HG03045 (cell line): ENCODE measurements at regions not wholly inside any gene's neighbourhood (a gene's known extent, or its start where the extent isn't known, plus 50 kb on each side); places are given as distances from the start of the nearest gene placed in this dataset.

ENCODE experiments used
- ATAC-seq: cut with Tn5 transposase; IDR thresholded peaks from one replicate; pipeline ENCODE4 v1.9.1; 2021; ENCODE audit warnings: mild to moderate bottlenecking, moderate library complexity; ENCODE audit not compliant: unreplicated experiment

DNA sequence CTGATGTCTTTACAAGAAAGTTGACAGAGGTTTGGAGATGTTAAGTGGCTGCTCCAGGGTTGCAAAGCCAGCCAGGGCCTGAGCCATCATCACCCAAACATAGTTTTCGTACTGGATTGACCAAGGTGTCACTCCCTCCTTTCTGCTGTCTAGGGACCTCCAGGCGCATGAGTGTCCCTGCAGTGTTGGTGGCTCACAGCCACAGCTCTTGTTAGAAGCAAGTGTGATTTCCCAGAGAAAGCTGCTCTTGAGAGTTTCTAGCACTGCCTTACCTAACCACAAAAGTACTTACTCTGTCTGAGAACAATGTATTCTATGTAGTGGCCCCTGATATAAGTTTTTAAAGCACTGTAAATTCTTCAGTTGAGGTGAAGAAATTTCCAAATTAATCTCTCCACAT lies 144.1 kb downstream of the SOX2 start:
- ATAC-seq = no peak

DNA sequence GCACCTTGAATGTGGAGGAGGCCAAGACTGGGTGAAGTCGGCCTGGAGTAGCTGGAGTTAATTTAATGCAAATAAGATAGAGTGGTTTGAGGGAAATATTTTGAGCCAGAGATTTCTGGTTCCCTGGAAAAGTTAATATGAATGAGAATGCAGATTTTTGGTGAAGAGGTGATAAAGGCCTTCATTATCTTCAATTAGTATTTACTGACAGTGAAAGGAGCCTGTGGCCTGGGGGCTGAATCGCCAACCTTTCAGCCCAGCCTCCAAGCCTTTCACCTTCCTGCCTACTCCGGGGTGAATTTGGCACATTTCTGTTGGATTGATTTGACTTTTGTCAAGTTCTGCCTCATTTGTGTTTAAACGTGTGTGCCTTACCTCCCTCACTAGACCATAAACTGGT lies 147.8 kb downstream of the SOX2 start:
- no peak for ATAC-seq

DNA sequence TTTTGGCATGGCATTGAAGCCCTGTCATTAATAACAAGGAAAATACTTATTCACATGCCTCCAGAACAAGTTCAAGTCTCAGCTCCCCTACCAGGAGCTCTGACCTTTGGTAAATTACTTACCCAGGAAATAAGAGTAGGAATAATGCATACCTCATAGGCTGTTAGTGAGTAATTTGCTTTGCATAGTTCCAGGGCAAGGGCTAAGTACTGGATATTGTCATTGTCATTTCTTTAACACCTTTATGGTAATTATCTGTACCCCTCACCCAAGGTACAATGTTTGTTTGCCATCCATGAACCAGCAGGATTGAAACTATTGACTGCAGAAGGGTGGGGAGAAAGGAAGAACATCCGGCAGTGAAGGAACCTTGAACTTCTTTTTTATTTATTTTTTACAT lies 148.5 kb downstream of the SOX2 start:
- ATAC-seq = no peak

DNA sequence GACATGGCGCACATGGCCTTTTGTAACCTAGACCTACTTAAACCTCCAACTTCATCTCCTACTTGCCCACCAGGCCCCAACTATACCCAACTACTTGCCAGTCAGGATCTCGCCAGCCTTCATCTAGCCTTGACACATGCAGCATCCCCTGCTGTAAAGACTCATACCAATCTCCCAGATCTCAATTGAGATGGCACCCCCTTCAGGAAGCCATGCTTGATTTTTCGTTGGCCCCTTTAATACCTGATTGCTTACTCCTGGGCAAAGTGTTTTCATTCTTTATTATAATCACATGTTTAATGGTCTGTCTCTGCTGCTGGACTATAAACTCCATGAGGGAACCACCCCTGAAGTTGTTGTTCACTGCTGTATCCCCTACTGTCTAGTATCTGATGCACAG lies 150.8 kb downstream of the SOX2 start:
- no peak for ATAC-seq

- ATAC-seq = no peak
Measured at GRCh38 chr3:181868576-181869082, 156.9 kb downstream of the SOX2 start.

- no peak for ATAC-seq
Measured at GRCh38 chr3:181872887-181873286, 161.2 kb downstream of the SOX2 start.

GRCh38 chr3:181879926-181880325 lies 168.2 kb downstream of the SOX2 start:
- ATAC-seq = no peak

GRCh38 chr3:181880331-181880730 lies 168.6 kb downstream of the SOX2 start:
- ATAC-seq = no peak

DNA sequence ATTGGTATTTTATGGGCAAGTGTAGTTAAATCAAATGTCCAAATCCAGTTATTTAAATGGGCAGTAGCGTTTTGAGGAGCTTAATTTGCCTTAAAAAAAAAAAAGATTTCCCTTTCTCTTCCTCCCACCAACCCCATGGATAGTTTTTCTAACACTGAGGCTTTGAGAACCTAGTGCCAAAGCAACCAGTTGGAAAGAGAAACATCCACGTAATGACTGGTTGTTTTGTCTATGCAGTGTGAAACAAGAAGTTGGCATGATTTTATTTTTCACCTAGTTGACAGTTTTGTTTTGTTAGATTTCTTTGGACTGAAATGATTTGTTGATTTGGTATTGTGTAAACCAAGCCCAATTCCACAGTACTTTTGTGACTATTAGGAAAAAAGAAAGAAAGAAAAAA lies 170.0 kb downstream of the SOX2 start:
- ATAC-seq = no peak

DNA sequence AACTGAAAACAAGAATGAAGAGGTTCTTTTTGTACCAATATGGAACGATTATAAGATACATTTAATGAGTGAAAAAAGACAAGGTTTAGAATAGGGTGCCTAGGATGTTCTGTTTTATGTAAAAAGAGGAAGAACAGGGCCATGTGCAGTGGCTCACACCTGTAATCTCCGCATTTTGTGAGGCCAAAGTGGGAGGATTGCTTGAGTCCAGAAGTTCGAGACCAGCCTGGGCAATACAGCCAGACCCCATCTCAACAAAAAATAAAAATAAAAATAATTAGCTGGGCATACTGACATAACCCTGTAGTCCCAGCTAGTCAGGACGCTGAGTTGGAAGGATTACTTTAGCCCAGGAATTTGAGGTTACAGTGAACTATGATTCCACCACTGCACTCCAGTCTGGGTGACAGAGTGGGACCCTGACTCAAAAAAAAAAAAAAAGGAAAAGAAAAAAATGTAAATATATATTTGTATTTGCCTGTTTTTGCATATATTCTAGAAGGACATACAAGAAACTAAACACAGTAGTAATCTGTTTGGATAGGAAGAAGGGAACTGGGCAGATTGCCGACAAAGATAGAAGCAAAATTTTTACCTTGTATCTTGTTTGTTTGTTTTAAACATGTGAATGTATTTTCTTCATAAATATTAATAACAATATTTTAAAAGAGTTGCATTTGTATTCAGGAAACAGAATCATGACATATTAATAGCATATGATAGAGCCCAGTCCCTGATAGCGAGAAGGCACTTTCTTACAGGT lies 174.3 kb downstream of the SOX2 start:
- ATAC-seq = no peak

GRCh38 chr3:181886676-181887075 lies 175.0 kb downstream of the SOX2 start:
- ATAC-seq = no peak

DNA sequence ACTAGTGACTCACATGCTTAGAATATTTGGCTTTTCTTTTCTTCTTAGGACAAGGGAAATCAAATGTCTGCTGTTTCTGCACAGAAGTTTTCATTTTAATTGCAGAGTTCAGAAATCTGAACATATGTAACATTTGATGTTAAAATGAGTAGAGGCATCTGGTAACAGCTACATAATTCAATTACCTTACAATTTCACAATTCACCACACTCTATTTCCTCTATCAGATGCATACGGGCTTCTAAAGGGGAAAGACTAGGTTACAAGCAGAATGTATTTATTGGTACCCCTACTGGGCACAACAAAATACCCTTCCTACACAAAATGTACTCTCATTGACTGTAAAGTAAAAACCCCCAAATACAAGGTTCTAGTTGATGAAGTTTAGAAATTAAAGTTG lies 176.0 kb downstream of the SOX2 start:
- no peak for ATAC-seq

DNA sequence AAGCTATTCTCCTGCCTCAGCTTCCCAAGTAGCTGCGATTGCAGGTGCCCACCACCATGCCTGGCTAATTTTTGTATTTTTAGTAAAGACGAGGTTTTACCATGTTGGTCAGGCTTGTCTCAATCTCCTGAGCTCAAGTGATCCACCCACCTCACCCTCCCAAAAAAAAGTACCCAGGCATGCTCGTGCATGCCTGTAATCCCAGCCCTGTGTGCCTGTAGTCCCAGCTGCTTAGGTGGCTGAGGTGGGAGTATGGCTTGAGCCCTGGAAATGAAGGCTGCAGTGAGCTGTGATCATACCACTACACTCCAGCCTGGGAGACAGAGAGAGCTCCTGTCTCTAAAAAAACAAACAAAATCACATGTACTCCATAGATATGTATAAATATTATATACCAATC lies 176.5 kb downstream of the SOX2 start:
- ATAC-seq = no peak

- no peak for ATAC-seq
Measured at GRCh38 chr3:181892848-181893247, 181.1 kb downstream of the SOX2 start.

DNA sequence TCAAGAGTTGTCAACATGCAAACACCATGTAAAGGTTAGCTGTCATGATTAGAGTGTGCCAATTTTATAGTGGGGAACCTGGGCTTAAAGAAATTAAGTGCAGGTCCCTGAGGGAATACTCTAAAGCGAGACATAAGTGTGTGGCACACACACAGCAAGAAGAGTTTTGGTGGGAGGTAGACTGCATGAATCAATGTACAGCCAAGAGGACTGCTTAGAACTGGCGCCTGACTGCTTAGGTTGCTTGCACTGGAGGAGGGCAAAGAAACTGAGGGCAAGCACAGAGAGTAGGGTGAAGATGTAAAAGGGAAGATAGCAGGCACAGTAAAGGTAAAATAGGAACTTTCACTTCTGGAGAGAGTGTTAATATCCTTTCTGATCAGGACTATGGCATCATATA lies 184.9 kb downstream of the SOX2 start:
- ATAC-seq = no peak

GRCh38 chr3:181899702-181900101 lies 188.0 kb downstream of the SOX2 start:
- ATAC-seq = no peak

GRCh38 chr3:181901626-181902025 lies 189.9 kb downstream of the SOX2 start:
- ATAC-seq = no peak

- peak; percentile 52 for ATAC-seq
Measured at GRCh38 chr3:181906338-181906737, 194.6 kb downstream of the SOX2 start.

DNA sequence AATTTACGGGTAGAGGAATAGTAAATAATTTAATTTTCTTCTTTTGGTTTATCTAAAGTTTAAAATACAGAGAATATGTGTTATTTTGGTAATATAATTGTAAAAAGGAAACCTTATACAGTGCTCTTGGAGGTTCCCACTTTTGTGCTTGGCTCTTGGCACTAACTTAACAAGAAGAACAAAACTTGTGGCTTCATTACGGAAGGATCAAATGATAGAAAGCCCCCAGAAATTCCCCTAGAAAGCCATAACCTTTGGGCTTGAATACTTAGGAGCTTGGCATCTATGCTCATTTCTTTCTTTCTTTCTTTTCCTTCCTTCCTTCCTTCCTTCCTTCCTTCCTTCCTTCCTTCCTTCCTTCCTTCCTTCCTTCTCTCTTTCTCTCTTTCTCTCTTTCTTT lies 197.5 kb downstream of the SOX2 start:
- ATAC-seq = no peak

DNA sequence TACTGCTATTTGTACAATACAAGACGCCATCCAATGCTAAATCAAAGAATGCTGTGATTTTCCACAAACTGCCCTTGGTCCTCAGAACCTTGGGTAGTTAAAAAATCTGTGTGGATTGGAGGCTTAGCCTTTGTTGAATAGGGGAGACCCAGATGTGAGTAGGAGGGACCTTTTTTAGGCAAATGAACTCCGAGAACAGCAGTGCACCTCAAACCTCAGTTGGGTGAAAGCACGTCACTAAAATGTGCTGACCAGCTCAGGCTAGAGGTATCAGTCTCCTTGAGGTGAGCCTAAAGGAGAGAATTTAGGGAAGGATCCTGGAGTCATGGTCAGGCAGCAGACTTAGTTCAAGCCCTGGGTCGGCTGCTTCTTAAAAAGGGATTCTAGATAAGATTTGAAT lies 200.7 kb downstream of the SOX2 start:
- peak; percentile 73 for ATAC-seq

DNA sequence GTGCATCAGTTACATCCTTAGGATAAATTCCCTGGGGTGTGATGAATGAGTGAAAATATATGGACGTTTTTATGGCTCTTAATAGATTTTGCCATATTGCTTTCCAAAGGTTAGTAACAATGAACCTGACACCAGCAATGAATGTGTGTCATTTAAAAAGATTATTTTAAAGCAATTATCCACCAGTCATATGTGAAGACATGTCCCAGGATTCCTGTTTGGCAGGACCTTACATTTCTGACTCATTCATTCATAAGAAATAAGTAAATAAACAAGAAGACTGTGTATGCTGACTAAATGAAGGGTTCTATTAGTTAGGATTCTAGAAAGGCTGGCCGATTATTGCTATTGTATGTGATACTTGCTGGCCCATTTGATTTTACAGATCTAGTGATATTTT lies 201.5 kb downstream of the SOX2 start:
- no peak for ATAC-seq

DNA sequence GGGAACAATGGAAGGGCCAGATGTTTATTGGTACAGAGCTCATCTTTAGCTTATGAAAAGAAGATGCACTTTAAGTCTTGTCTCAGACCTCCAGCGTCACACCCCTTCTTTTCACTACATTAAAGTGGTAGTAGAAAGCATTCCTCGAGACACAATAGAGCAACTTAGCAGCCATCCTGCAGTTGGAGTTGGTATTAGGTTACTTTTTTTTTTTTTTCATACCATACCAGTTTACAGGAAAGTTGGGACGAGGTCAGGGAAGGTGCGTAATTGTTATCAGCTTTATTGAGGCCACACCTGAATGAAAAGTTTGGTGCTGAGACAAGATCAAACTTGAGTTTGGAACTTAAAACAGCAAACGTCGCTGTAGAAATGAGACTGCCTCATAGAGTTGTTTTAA lies 203.8 kb downstream of the SOX2 start:
- ATAC-seq = no peak

- no peak for ATAC-seq
Measured at GRCh38 chr3:181916013-181916412, 204.3 kb downstream of the SOX2 start.
